ENCODE measurements at regions not wholly inside any gene's neighbourhood (a gene's known extent, or its start where the extent isn't known, plus 50 kb on each side); places are given as distances from the start of the nearest gene placed in this dataset.

GRCh38 chr3:29026959-29027358, 253.9 kb upstream of the RBMS3 start (continued):
- TF ChIP-seq, protein P1, sequence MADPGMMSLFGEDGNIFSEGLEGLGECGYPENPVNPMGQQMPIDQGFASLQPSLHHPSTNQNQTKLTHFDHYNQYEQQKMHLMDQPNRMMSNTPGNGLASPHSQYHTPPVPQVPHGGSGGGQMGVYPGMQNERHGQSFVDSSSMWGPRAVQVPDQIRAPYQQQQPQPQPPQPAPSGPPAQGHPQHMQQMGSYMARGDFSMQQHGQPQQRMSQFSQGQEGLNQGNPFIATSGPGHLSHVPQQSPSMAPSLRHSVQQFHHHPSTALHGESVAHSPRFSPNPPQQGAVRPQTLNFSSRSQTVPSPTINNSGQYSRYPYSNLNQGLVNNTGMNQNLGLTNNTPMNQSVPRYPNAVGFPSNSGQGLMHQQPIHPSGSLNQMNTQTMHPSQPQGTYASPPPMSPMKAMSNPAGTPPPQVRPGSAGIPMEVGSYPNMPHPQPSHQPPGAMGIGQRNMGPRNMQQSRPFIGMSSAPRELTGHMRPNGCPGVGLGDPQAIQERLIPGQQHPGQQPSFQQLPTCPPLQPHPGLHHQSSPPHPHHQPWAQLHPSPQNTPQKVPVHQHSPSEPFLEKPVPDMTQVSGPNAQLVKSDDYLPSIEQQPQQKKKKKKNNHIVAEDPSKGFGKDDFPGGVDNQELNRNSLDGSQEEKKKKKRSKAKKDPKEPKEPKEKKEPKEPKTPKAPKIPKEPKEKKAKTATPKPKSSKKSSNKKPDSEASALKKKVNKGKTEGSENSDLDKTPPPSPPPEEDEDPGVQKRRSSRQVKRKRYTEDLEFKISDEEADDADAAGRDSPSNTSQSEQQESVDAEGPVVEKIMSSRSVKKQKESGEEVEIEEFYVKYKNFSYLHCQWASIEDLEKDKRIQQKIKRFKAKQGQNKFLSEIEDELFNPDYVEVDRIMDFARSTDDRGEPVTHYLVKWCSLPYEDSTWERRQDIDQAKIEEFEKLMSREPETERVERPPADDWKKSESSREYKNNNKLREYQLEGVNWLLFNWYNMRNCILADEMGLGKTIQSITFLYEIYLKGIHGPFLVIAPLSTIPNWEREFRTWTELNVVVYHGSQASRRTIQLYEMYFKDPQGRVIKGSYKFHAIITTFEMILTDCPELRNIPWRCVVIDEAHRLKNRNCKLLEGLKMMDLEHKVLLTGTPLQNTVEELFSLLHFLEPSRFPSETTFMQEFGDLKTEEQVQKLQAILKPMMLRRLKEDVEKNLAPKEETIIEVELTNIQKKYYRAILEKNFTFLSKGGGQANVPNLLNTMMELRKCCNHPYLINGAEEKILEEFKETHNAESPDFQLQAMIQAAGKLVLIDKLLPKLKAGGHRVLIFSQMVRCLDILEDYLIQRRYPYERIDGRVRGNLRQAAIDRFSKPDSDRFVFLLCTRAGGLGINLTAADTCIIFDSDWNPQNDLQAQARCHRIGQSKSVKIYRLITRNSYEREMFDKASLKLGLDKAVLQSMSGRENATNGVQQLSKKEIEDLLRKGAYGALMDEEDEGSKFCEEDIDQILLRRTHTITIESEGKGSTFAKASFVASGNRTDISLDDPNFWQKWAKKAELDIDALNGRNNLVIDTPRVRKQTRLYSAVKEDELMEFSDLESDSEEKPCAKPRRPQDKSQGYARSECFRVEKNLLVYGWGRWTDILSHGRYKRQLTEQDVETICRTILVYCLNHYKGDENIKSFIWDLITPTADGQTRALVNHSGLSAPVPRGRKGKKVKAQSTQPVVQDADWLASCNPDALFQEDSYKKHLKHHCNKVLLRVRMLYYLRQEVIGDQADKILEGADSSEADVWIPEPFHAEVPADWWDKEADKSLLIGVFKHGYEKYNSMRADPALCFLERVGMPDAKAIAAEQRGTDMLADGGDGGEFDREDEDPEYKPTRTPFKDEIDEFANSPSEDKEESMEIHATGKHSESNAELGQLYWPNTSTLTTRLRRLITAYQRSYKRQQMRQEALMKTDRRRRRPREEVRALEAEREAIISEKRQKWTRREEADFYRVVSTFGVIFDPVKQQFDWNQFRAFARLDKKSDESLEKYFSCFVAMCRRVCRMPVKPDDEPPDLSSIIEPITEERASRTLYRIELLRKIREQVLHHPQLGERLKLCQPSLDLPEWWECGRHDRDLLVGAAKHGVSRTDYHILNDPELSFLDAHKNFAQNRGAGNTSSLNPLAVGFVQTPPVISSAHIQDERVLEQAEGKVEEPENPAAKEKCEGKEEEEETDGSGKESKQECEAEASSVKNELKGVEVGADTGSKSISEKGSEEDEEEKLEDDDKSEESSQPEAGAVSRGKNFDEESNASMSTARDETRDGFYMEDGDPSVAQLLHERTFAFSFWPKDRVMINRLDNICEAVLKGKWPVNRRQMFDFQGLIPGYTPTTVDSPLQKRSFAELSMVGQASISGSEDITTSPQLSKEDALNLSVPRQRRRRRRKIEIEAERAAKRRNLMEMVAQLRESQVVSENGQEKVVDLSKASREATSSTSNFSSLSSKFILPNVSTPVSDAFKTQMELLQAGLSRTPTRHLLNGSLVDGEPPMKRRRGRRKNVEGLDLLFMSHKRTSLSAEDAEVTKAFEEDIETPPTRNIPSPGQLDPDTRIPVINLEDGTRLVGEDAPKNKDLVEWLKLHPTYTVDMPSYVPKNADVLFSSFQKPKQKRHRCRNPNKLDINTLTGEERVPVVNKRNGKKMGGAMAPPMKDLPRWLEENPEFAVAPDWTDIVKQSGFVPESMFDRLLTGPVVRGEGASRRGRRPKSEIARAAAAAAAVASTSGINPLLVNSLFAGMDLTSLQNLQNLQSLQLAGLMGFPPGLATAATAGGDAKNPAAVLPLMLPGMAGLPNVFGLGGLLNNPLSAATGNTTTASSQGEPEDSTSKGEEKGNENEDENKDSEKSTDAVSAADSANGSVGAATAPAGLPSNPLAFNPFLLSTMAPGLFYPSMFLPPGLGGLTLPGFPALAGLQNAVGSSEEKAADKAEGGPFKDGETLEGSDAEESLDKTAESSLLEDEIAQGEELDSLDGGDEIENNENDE (IDR thresholded peaks at IDR 0.05; ENCODE audit: insufficient replicate concordance, low read length), result no peak
- no peak for TF ChIP-seq CEBPB (IDR thresholded peaks at IDR 0.05; ENCODE audit: low read depth, low read length)
- TF ChIP-seq NANOG (IDR thresholded peaks at IDR 0.05; ENCODE audit: insufficient read depth, low read depth, low read length, poor library complexity, severe bottlenecking), result no peak
- TF ChIP-seq SIN3A (conservative IDR thresholded peaks at IDR 0.05 in 1 of 2, IDR thresholded peaks at IDR 0.05 in 1 of 2; ENCODE audit: low read depth in 1 of 2, low read length in 2 of 2), result no peak
- TF ChIP-seq FOSL1 (IDR thresholded peaks at IDR 0.05; ENCODE audit: insufficient read depth, low read depth, low read length), result no peak
- no peak for TF ChIP-seq E2F6 (IDR thresholded peaks at IDR 0.05)
- TF ChIP-seq EGR1 (IDR thresholded peaks at IDR 0.05; ENCODE audit: borderline replicate concordance, low read depth, low read length), result no peak
- no peak for TF ChIP-seq SP1 (IDR thresholded peaks at IDR 0.05; ENCODE audit: low read depth, low read length)

Data from H1 (cell line).